WTC11 (cell line): ENCODE measurements at regions not wholly inside any gene's neighbourhood (a gene's known extent, or its start where the extent isn't known, plus 50 kb on each side); places are given as distances from the start of the nearest gene placed in this dataset.

Experiments used
- ATAC-seq: fragments of 200-7000 bp; cut with Tn5 transposase; 2 replicates; pipeline ENCODE4 v1.10.0; 2021; ENCODE audit warnings: mild to moderate bottlenecking, moderate library complexity
- CTCF ChIA-PET: fragments of 300-600 bp; sonication (Branson Sonifier 250); formaldehyde crosslinking; loops from one replicate; lab custom pipeline; 2021; ENCODE audit warnings: antibody characterized with exemption; lab: Charles Lee
- POLR2A ChIA-PET: fragments of 350-600 bp; sonication (Branson Sonifier 250); formaldehyde crosslinking; loops from one replicate; lab custom pipeline; 2021; ENCODE audit warnings: antibody characterized with exemption; lab: Charles Lee
- DNase-seq: peaks from one replicate; pipeline ENCODE4 v3.0.0; 2021; ENCODE audit warnings: low spot score
- H3K27ac Mint-ChIP-seq: 2 replicates; pipeline ENCODE4 v1.8.0; 2021; ENCODE audit warnings: mixed read lengths
- H3K27me3 Mint-ChIP-seq: 2 replicates; pipeline ENCODE4 v1.8.0; 2021; ENCODE audit warnings: low read depth, mild to moderate bottlenecking, moderate library complexity, mixed read lengths
- H3K36me3 Mint-ChIP-seq: 2 replicates; pipeline ENCODE4 v1.8.0; 2021; ENCODE audit warnings: mixed read lengths
- H3K4me1 Mint-ChIP-seq: 2 replicates; pipeline ENCODE4 v1.8.0; 2022; ENCODE audit warnings: mixed read lengths
- H3K4me3 Mint-ChIP-seq: 2 replicates; pipeline ENCODE4 v1.8.0; 2021; ENCODE audit warnings: mild to moderate bottlenecking, moderate library complexity, mixed read lengths
- H3K9me3 Mint-ChIP-seq: 2 replicates; pipeline ENCODE4 v1.8.0; 2021; ENCODE audit warnings: mixed read lengths
- CBFB ChIP-seq: sonication (generic); formaldehyde crosslinking; IDR thresholded peaks from 2 replicates; pipeline ENCODE4 v1.8.1; 2022; ENCODE audit warnings: mild to moderate bottlenecking, low read depth, missing genetic modification reagents
- CDX4 ChIP-seq: fragments of 250-450 bp; sonication (Bioruptor Pico); IDR thresholded peaks from 2 replicates; pipeline ENCODE4 v1.9.0; 2021; ENCODE audit warnings: moderate library complexity, mild to moderate bottlenecking, inconsistent platforms, borderline replicate concordance
- E2F4 ChIP-seq: sonication (generic); formaldehyde crosslinking; IDR thresholded peaks from 2 replicates; pipeline ENCODE4 v1.8.1; 2022; ENCODE audit warnings: low read depth, mild to moderate bottlenecking, moderate library complexity, missing genetic modification reagents, borderline replicate concordance
- E2F5 ChIP-seq: sonication (generic); formaldehyde crosslinking; IDR thresholded peaks from 2 replicates; pipeline ENCODE4 v1.8.1; 2022; ENCODE audit warnings: mild to moderate bottlenecking, moderate library complexity, missing genetic modification reagents
- ELF4 ChIP-seq: sonication (generic); formaldehyde crosslinking; IDR thresholded peaks from 2 replicates; pipeline ENCODE4 v1.8.1; 2022; ENCODE audit warnings: low read depth, mild to moderate bottlenecking, moderate library complexity, missing genetic modification reagents
- FOXK1 ChIP-seq: sonication (generic); formaldehyde crosslinking; IDR thresholded peaks from 2 replicates; pipeline ENCODE4 v1.8.0; 2022; ENCODE audit warnings: mild to moderate bottlenecking, moderate library complexity, missing genetic modification reagents
- FOXP4 ChIP-seq: sonication (generic); formaldehyde crosslinking; IDR thresholded peaks from 2 replicates; pipeline ENCODE4 v1.8.0; 2022; ENCODE audit warnings: mild to moderate bottlenecking, missing genetic modification reagents
- GRHL2 ChIP-seq: fragments of 250-450 bp; sonication (Bioruptor Pico); IDR thresholded peaks from 2 replicates; pipeline ENCODE4 v1.8.0; 2022; ENCODE audit warnings: mild to moderate bottlenecking, moderate library complexity; ENCODE audit not compliant: insufficient replicate concordance, severe bottlenecking
- GTF2I ChIP-seq: fragments of 250-450 bp; sonication (Bioruptor Pico); conservative IDR thresholded peaks from 2 replicates; pipeline ENCODE4 v1.4.0; 2021; ENCODE audit warnings: mild to moderate bottlenecking
- HMGXB4 ChIP-seq: sonication (generic); formaldehyde crosslinking; IDR thresholded peaks from 2 replicates; pipeline ENCODE4 v1.8.1; 2023; ENCODE audit warnings: mild to moderate bottlenecking, moderate library complexity, missing genetic modification reagents
- MAX ChIP-seq: sonication (generic); formaldehyde crosslinking; IDR thresholded peaks from 2 replicates; pipeline ENCODE4 v1.8.0; 2022; ENCODE audit warnings: mild to moderate bottlenecking, missing genetic modification reagents
- NR1H2 ChIP-seq: sonication (generic); formaldehyde crosslinking; IDR thresholded peaks from 2 replicates; pipeline ENCODE4 v1.9.0; 2021; ENCODE audit warnings: mild to moderate bottlenecking, moderate library complexity, missing genetic modification reagents
- NR2C2 ChIP-seq: sonication (generic); formaldehyde crosslinking; IDR thresholded peaks from 2 replicates; pipeline ENCODE4 v1.8.0; 2022; ENCODE audit warnings: mild to moderate bottlenecking, missing genetic modification reagents
- NR3C1 ChIP-seq: sonication (generic); formaldehyde crosslinking; conservative IDR thresholded peaks from 2 replicates; pipeline ENCODE4 v1.8.1; 2023; ENCODE audit warnings: low read depth, mild to moderate bottlenecking, missing genetic modification reagents
- OVOL2 ChIP-seq: fragments of 250-450 bp; sonication (Bioruptor Pico); IDR thresholded peaks from 2 replicates; pipeline ENCODE4 v1.9.0; 2021; ENCODE audit warnings: mild to moderate bottlenecking, borderline replicate concordance
- TP53 ChIP-seq: sonication (generic); formaldehyde crosslinking; IDR thresholded peaks from 2 replicates; pipeline ENCODE4 v1.8.1; 2023; ENCODE audit warnings: mild to moderate bottlenecking, missing genetic modification reagents
- USF2 ChIP-seq: sonication (generic); formaldehyde crosslinking; IDR thresholded peaks from 2 replicates; pipeline ENCODE4 v1.8.1; 2023; ENCODE audit warnings: mild to moderate bottlenecking, missing genetic modification reagents, moderate library complexity
- ZNF121 ChIP-seq: sonication (generic); formaldehyde crosslinking; IDR thresholded peaks from 2 replicates; pipeline ENCODE4 v1.8.0; 2023; ENCODE audit warnings: missing genetic modification reagents
- ZNF232 ChIP-seq: sonication (generic); formaldehyde crosslinking; IDR thresholded peaks from 2 replicates; pipeline ENCODE4 v1.8.0; 2022; ENCODE audit warnings: mild to moderate bottlenecking, missing genetic modification reagents
- ZNF532 ChIP-seq: fragments of 250-450 bp; sonication (Bioruptor Pico); IDR thresholded peaks from 2 replicates; pipeline ENCODE4 v1.9.0; 2021; ENCODE audit warnings: mild to moderate bottlenecking, borderline replicate concordance

GRCh38 chr6:141580988-141581552, 551.7 kb upstream of the GJE1 start:
- POLR2A ChIA-PET = no interaction called here
- H3K4me1 Mint-ChIP-seq = peaks cover 5% of the 10 kb centered on the region

GRCh38 chr6:141580131-141580530, 552.6 kb upstream of the GJE1 start:
- TF ChIP-seq MAX (CRISPR knock-in tag) (no peak), ZNF532 (CRISPR knock-in tag) (no peak), ELF4 (CRISPR knock-in tag) (no peak), TP53 (no peak), CBFB (no peak), GRHL2 (CRISPR knock-in tag) (no peak), HMGXB4 (CRISPR knock-in tag) (no peak), USF2 (CRISPR knock-in tag) (no peak), GTF2I (CRISPR knock-in tag) (no peak), E2F5 (CRISPR knock-in tag) (no peak), NR1H2 (CRISPR knock-in tag) (no peak), NR2C2 (CRISPR knock-in tag) (no peak), ZNF232 (CRISPR knock-in tag) (no peak), ZNF121 (CRISPR knock-in tag) (no peak), CDX4 (CRISPR knock-in tag) (no peak), E2F4 (no peak), NR3C1 (CRISPR knock-in tag) (no peak)

More at GRCh38 chr6:141580988-141581552, 551.7 kb upstream of the GJE1 start:
- ATAC-seq = no peak
- no peak for TF ChIP-seq FOXP4 (CRISPR knock-in tag)
- TF ChIP-seq OVOL2 (CRISPR knock-in tag) = no peak
- no peak for TF ChIP-seq FOXK1 (CRISPR knock-in tag)
- no peaks in the 10 kb centered on the region for H3K27me3 Mint-ChIP-seq
- no peak overlapping the region for H3K4me3 Mint-ChIP-seq
- no peak for DNase-seq
- no peaks in the 10 kb centered on the region for H3K36me3 Mint-ChIP-seq
- no peak overlapping the region; the same call in 1 of the 2 replicates for H3K27ac Mint-ChIP-seq
- CTCF ChIA-PET = no interaction called here
- peaks cover 4% of the 10 kb centered on the region for H3K9me3 Mint-ChIP-seq

More at GRCh38 chr6:141580131-141580530, 552.6 kb upstream of the GJE1 start:
- Mint-ChIP-seq H3K9me3 (peaks cover 4% of the 10 kb centered on the region), H3K36me3 (no peaks in the 10 kb centered on the region), H3K27me3 (no peaks in the 10 kb centered on the region), H3K27ac (no peak overlapping the region), H3K4me1 (peaks cover 5% of the 10 kb centered on the region), H3K4me3 (no peak overlapping the region)
- ATAC-seq = no peak
- DNase-seq = no peak
- ChIA-PET CTCF (no interaction called here), POLR2A (no interaction called here)
